ENCODE measurements at regions not wholly inside any gene's neighbourhood (a gene's known extent, or its start where the extent isn't known, plus 50 kb on each side); places are given as distances from the start of the nearest gene placed in this dataset.

DNA sequence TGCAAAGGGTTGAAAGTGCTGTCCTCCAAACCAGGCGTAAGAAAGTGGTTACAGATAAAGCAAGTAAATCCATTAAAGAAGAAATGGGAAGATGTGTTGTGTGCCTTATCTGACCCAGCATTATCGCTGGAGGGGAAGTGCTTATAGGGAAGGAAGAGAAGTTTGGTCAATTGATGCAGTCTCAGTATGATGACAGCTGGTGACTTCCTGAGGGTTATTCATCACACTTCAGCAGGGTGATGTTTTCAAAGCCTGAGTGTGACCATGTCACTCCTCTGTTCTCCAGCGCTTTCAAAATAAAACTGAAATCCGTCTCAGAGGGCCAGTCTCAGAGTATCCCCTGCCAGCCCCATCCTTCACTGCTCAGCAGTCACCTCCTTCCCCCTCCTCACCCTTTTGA, 505.4 kb upstream of the RBFOX1 start:
- Histone ChIP-seq H2AFZ (ENCODE audit: low read depth, low read length) (no peak overlapping the region), H3K36me3 (replicated peaks; ENCODE audit: low read depth, low read length) (no peaks in the 10 kb centered on the region), H3K27ac (ENCODE audit: low read length) (no peak overlapping the region), H3K4me2 (ENCODE audit: low read length) (no peak overlapping the region), H3K9ac (ENCODE audit: low read length) (no peak overlapping the region), H4K20me1 (ENCODE audit: insufficient read depth, low read length) (no peaks in the 10 kb centered on the region), H3K79me2 (ENCODE audit: low read length) (no peaks in the 10 kb centered on the region), H3K4me3 (ENCODE audit: low read length) (no peak overlapping the region), H3K27me3 (ENCODE audit: low read depth, low read length) (no peaks in the 10 kb centered on the region), H3K9me3 (ENCODE audit: insufficient read depth, low read length) (no peaks in the 10 kb centered on the region), H3K4me1 (ENCODE audit: low read length) (no peaks in the 10 kb centered on the region)
- TF ChIP-seq EZH2phosphoT487 (IDR thresholded peaks at IDR 0.05; ENCODE audit: low read depth) (no peak), CTCF (IDR thresholded peaks at IDR 0.05; ENCODE audit: low read depth, low read length) (no peak)

GRCh38 chr16:6822041-6822440, 510.6 kb upstream of the RBFOX1 start:
- H3K79me2 ChIP-seq (ENCODE audit: low read length): no peaks in the 10 kb centered on the region
- H3K9me3 ChIP-seq (ENCODE audit: insufficient read depth, low read length): no peaks in the 10 kb centered on the region
- H3K27me3 ChIP-seq (ENCODE audit: low read depth, low read length): no peaks in the 10 kb centered on the region
- H4K20me1 ChIP-seq (ENCODE audit: insufficient read depth, low read length): no peaks in the 10 kb centered on the region
- H3K4me2 ChIP-seq (ENCODE audit: low read length): no peak overlapping the region
- no peak overlapping the region for H3K9ac ChIP-seq (ENCODE audit: low read length)
- H3K27ac ChIP-seq (ENCODE audit: low read length): no peak overlapping the region
- no peaks in the 10 kb centered on the region for H3K36me3 ChIP-seq (replicated peaks; ENCODE audit: low read depth, low read length)
- TF ChIP-seq CTCF (IDR thresholded peaks at IDR 0.05; ENCODE audit: low read depth, low read length): no peak
- no peak for TF ChIP-seq EZH2phosphoT487 (IDR thresholded peaks at IDR 0.05; ENCODE audit: low read depth)
- no peaks in the 10 kb centered on the region for H3K4me1 ChIP-seq (ENCODE audit: low read length)
- H3K4me3 ChIP-seq (ENCODE audit: low read length): no peak overlapping the region
- no peak overlapping the region for H2AFZ ChIP-seq (ENCODE audit: low read depth, low read length)

- Histone ChIP-seq H3K27me3 (ENCODE audit: low read depth, low read length) (no peaks in the 10 kb centered on the region), H3K4me2 (ENCODE audit: low read length) (no peak overlapping the region), H3K9me3 (ENCODE audit: insufficient read depth, low read length) (no peaks in the 10 kb centered on the region), H3K36me3 (replicated peaks; ENCODE audit: low read depth, low read length) (no peaks in the 10 kb centered on the region), H3K79me2 (ENCODE audit: low read length) (no peaks in the 10 kb centered on the region), H4K20me1 (ENCODE audit: insufficient read depth, low read length) (no peaks in the 10 kb centered on the region), H3K4me3 (ENCODE audit: low read length) (no peak overlapping the region), H3K9ac (ENCODE audit: low read length) (no peak overlapping the region), H3K27ac (ENCODE audit: low read length) (no peak overlapping the region), H2AFZ (ENCODE audit: low read depth, low read length) (no peak overlapping the region), H3K4me1 (ENCODE audit: low read length) (no peaks in the 10 kb centered on the region)
- TF ChIP-seq EZH2phosphoT487 (IDR thresholded peaks at IDR 0.05; ENCODE audit: low read depth): no peak
- TF ChIP-seq CTCF (IDR thresholded peaks at IDR 0.05; ENCODE audit: low read depth, low read length): no peak
Measured at GRCh38 chr16:6804461-6804860, 528.2 kb upstream of the RBFOX1 start.

- H3K9me3 ChIP-seq (ENCODE audit: insufficient read depth, low read length): no peaks in the 10 kb centered on the region
Measured at GRCh38 chr16:6803176-6803575, 529.5 kb upstream of the RBFOX1 start.

More at GRCh38 chr16:6803176-6803575, 529.5 kb upstream of the RBFOX1 start:
- Histone ChIP-seq H3K36me3 (replicated peaks; ENCODE audit: low read depth, low read length) (no peaks in the 10 kb centered on the region), H4K20me1 (ENCODE audit: insufficient read depth, low read length) (no peaks in the 10 kb centered on the region), H3K9ac (ENCODE audit: low read length) (no peak overlapping the region), H2AFZ (ENCODE audit: low read depth, low read length) (no peak overlapping the region), H3K27me3 (ENCODE audit: low read depth, low read length) (no peaks in the 10 kb centered on the region), H3K79me2 (ENCODE audit: low read length) (no peaks in the 10 kb centered on the region), H3K4me3 (ENCODE audit: low read length) (no peak overlapping the region), H3K4me2 (ENCODE audit: low read length) (no peak overlapping the region), H3K4me1 (ENCODE audit: low read length) (no peaks in the 10 kb centered on the region), H3K27ac (ENCODE audit: low read length) (no peak overlapping the region)
- no peak for TF ChIP-seq CTCF (IDR thresholded peaks at IDR 0.05; ENCODE audit: low read depth, low read length)
- TF ChIP-seq EZH2phosphoT487 (IDR thresholded peaks at IDR 0.05; ENCODE audit: low read depth): no peak
